ENCODE measurements at regions not wholly inside any gene's neighbourhood (a gene's known extent, or its start where the extent isn't known, plus 50 kb on each side); places are given as distances from the start of the nearest gene placed in this dataset.

- no peak for TF ChIP-seq EZH2phosphoT487 (IDR thresholded peaks at IDR 0.05; ENCODE audit: insufficient read depth, low read depth)
- TF ChIP-seq EZH2 (IDR thresholded peaks at IDR 0.05; ENCODE audit: insufficient read depth, poor library complexity, severe bottlenecking): no peak
Measured at GRCh38 chr20:53875452-53875851, 194.9 kb downstream of the BCAS1 start.
